ENCODE measurements at regions not wholly inside any gene's neighbourhood (a gene's known extent, or its start where the extent isn't known, plus 50 kb on each side); places are given as distances from the start of the nearest gene placed in this dataset.

GRCh38 chrX:14228611-14229010 is 198.9 kb upstream of the GEMIN8 start:
- TF ChIP-seq CTCF (IDR thresholded peaks at IDR 0.05) = no peak
- no peak for TF ChIP-seq POLR2AphosphoS5 (IDR thresholded peaks at IDR 0.05)
- no peak for TF ChIP-seq POLR2A (IDR thresholded peaks at IDR 0.05)
